Activated naive CD4-positive, alpha-beta T cell treated with anti-CD3 and anti-CD28 coated beads, Interleukin-2, amount 50 U/mL, for 24 hours (primary cell): ENCODE measurements at regions not wholly inside any gene's neighbourhood (a gene's known extent, or its start where the extent isn't known, plus 50 kb on each side); places are given as distances from the start of the nearest gene placed in this dataset.
"Not testable (repeated sequence)": the region's sequence is repeated elsewhere in the genome, so short reads cannot be mapped to it uniquely, and the experiment has no call there.

Source experiments
- H3K27ac Mint-ChIP-seq: one replicate; pipeline ENCODE4 v1.8.0; 2021; ENCODE audit warnings: mild to moderate bottlenecking, mixed read lengths
- H3K27me3 Mint-ChIP-seq: one replicate; pipeline ENCODE4 v1.8.0; 2021; ENCODE audit warnings: mixed read lengths
- H3K36me3 Mint-ChIP-seq: one replicate; pipeline ENCODE4 v1.8.0; 2021; ENCODE audit warnings: mixed read lengths
- H3K4me1 Mint-ChIP-seq: one replicate; pipeline ENCODE4 v1.8.0; 2021; ENCODE audit warnings: mixed read lengths
- H3K4me3 Mint-ChIP-seq: one replicate; pipeline ENCODE4 v1.8.0; 2021; ENCODE audit warnings: mild to moderate bottlenecking, mixed read lengths
- H3K9me3 Mint-ChIP-seq: one replicate; pipeline ENCODE4 v1.8.0; 2021; ENCODE audit warnings: mixed read lengths

GRCh38 chr1:215001419-215002021 lies 81.0 kb upstream of the KCNK2 start:
- no peaks in the 10 kb centered on the region for H3K9me3 Mint-ChIP-seq
- H3K36me3 Mint-ChIP-seq = no peaks in the 10 kb centered on the region
- H3K27me3 Mint-ChIP-seq = no peaks in the 10 kb centered on the region
- H3K4me1 Mint-ChIP-seq = no peaks in the 10 kb centered on the region
- H3K27ac Mint-ChIP-seq = no peak overlapping the region
- H3K4me3 Mint-ChIP-seq = no peak overlapping the region

- no peaks in the 10 kb centered on the region for H3K36me3 Mint-ChIP-seq
- no peak overlapping the region for H3K27ac Mint-ChIP-seq
- no peaks in the 10 kb centered on the region for H3K4me1 Mint-ChIP-seq
- H3K9me3 Mint-ChIP-seq = no peaks in the 10 kb centered on the region
- no peaks in the 10 kb centered on the region for H3K27me3 Mint-ChIP-seq
- H3K4me3 Mint-ChIP-seq = no peak overlapping the region
Observed at GRCh38 chr1:215002471-215002870, 80.1 kb upstream of the KCNK2 start.

- no peaks in the 10 kb centered on the region for H3K27me3 Mint-ChIP-seq
- H3K4me1 Mint-ChIP-seq = no peaks in the 10 kb centered on the region
- H3K27ac Mint-ChIP-seq = no peak overlapping the region
- H3K36me3 Mint-ChIP-seq = no peaks in the 10 kb centered on the region
- no peak overlapping the region for H3K4me3 Mint-ChIP-seq
- H3K9me3 Mint-ChIP-seq = no peaks in the 10 kb centered on the region
Observed at GRCh38 chr1:215003686-215004085, 78.9 kb upstream of the KCNK2 start.

GRCh38 chr1:215004121-215004827 lies 78.3 kb upstream of the KCNK2 start:
- Mint-ChIP-seq H3K27me3 (no peaks in the 10 kb centered on the region), H3K4me1 (no peaks in the 10 kb centered on the region), H3K9me3 (no peaks in the 10 kb centered on the region), H3K36me3 (no peaks in the 10 kb centered on the region), H3K4me3 (no peak overlapping the region), H3K27ac (no peak overlapping the region)

- no peaks in the 10 kb centered on the region for H3K9me3 Mint-ChIP-seq
- H3K36me3 Mint-ChIP-seq = no peaks in the 10 kb centered on the region
- no peak overlapping the region for H3K4me3 Mint-ChIP-seq
- H3K4me1 Mint-ChIP-seq = no peaks in the 10 kb centered on the region
- H3K27me3 Mint-ChIP-seq = no peaks in the 10 kb centered on the region
- no peak overlapping the region for H3K27ac Mint-ChIP-seq
Observed at GRCh38 chr1:215005078-215005477, 77.5 kb upstream of the KCNK2 start.

- Mint-ChIP-seq H3K4me3 (no peak overlapping the region), H3K9me3 (no peaks in the 10 kb centered on the region), H3K4me1 (no peaks in the 10 kb centered on the region), H3K36me3 (no peaks in the 10 kb centered on the region), H3K27ac (no peak overlapping the region), H3K27me3 (no peaks in the 10 kb centered on the region)
Observed at GRCh38 chr1:215005656-215006345, 76.7 kb upstream of the KCNK2 start.

- Mint-ChIP-seq H3K4me3 (no peak overlapping the region), H3K36me3 (no peaks in the 10 kb centered on the region), H3K4me1 (no peaks in the 10 kb centered on the region), H3K27ac (no peak overlapping the region), H3K9me3 (no peaks in the 10 kb centered on the region), H3K27me3 (no peaks in the 10 kb centered on the region)
Observed at GRCh38 chr1:215007880-215008279, 74.7 kb upstream of the KCNK2 start.

- Mint-ChIP-seq H3K4me3 (no peak overlapping the region), H3K27me3 (peaks cover 13% of the 10 kb centered on the region), H3K4me1 (no peaks in the 10 kb centered on the region), H3K27ac (no peak overlapping the region), H3K9me3 (peaks cover 5% of the 10 kb centered on the region), H3K36me3 (no peaks in the 10 kb centered on the region)
Observed at GRCh38 chr1:215018555-215018954, 64.0 kb upstream of the KCNK2 start.

GRCh38 chr1:215022204-215022603 lies 60.3 kb upstream of the KCNK2 start:
- Mint-ChIP-seq H3K4me3 (no peak overlapping the region), H3K36me3 (no peaks in the 10 kb centered on the region)

GRCh38 chr1:215022741-215023141 lies 59.8 kb upstream of the KCNK2 start:
- Mint-ChIP-seq H3K9me3 (no peaks in the 10 kb centered on the region), H3K27ac (no peak overlapping the region), H3K4me3 (no peak overlapping the region), H3K27me3 (no peaks in the 10 kb centered on the region), H3K4me1 (no peaks in the 10 kb centered on the region), H3K36me3 (no peaks in the 10 kb centered on the region)

More at GRCh38 chr1:215022204-215022603, 60.3 kb upstream of the KCNK2 start:
- Mint-ChIP-seq H3K9me3 (no peaks in the 10 kb centered on the region), H3K27ac (no peak overlapping the region), H3K4me1 (no peaks in the 10 kb centered on the region), H3K27me3 (peaks cover 3% of the 10 kb centered on the region)

- H3K36me3 Mint-ChIP-seq = no peaks in the 10 kb centered on the region
- H3K4me1 Mint-ChIP-seq = no peaks in the 10 kb centered on the region
- H3K27me3 Mint-ChIP-seq = no peaks in the 10 kb centered on the region
- H3K27ac Mint-ChIP-seq = no peak overlapping the region
- H3K4me3 Mint-ChIP-seq = no peak overlapping the region
- H3K9me3 Mint-ChIP-seq = no peaks in the 10 kb centered on the region
Observed at GRCh38 chr1:215023155-215023832, 59.2 kb upstream of the KCNK2 start.

GRCh38 chr1:215028954-215029353 lies 53.6 kb upstream of the KCNK2 start:
- H3K4me3 Mint-ChIP-seq = no peak overlapping the region
- H3K27me3 Mint-ChIP-seq = peaks cover 7% of the 10 kb centered on the region
- no peaks in the 10 kb centered on the region for H3K9me3 Mint-ChIP-seq
- H3K4me1 Mint-ChIP-seq = no peaks in the 10 kb centered on the region
- H3K27ac Mint-ChIP-seq = no peak overlapping the region
- no peaks in the 10 kb centered on the region for H3K36me3 Mint-ChIP-seq

- H3K36me3 Mint-ChIP-seq, H3K27me3 Mint-ChIP-seq, H3K27ac Mint-ChIP-seq, H3K4me1 Mint-ChIP-seq, H3K4me3 Mint-ChIP-seq, H3K9me3 Mint-ChIP-seq: not testable (repeated sequence)
Observed at GRCh38 chr1:215030581-215030980, 52.0 kb upstream of the KCNK2 start.

- Mint-ChIP-seq H3K36me3 (no peaks in the 10 kb centered on the region), H3K9me3 (no peaks in the 10 kb centered on the region), H3K27me3 (peaks cover 9% of the 10 kb centered on the region), H3K27ac (no peak overlapping the region), H3K4me1 (no peaks in the 10 kb centered on the region), H3K4me3 (no peak overlapping the region)
Observed at GRCh38 chr1:215031392-215031791, 51.1 kb upstream of the KCNK2 start.
